Keratinocyte (primary cell): ENCODE measurements at regions not wholly inside any gene's neighbourhood (a gene's known extent, or its start where the extent isn't known, plus 50 kb on each side); places are given as distances from the start of the nearest gene placed in this dataset.

Experiments
- DNase-seq: peaks from one replicate; pipeline ENCODE4 v3.0.0-alpha.2; 2011; ENCODE audit warnings: low read depth, missing footprints, low spot score
- FAIRE-seq: peaks from 2 replicates; lab custom pipeline; 2011; peaks lifted over from hg19 to GRCh38; lab: Jason Lieb, UNC
- H2AFZ ChIP-seq: 2 replicates; pipeline ENCODE4 v1.6.0; 2012; ENCODE audit warnings: low read length, control low read depth, inconsistent platforms; ENCODE audit not compliant: control insufficient read depth
- H3K27ac ChIP-seq: 2 replicates; pipeline ENCODE4 v1.5.1; 2011; ENCODE audit warnings: low read length; ENCODE audit not compliant: control insufficient read depth, insufficient read depth
- H3K27me3 ChIP-seq: 3 replicates; pipeline ENCODE4 v1.6.0; 2011; ENCODE audit warnings: low read length; ENCODE audit not compliant: control insufficient read depth, insufficient read depth; ENCODE audit errors: extremely low read depth
- H3K36me3 ChIP-seq, 2 experiments: 2 replicates in 1 of 2; 3 replicates in 1 of 2; pipeline ENCODE4 v1.5.1; 2011; ENCODE audit warnings: low read length in 2 of 2, mild to moderate bottlenecking in 1 of 2; ENCODE audit not compliant: control insufficient read depth in 2 of 2, insufficient read depth in 2 of 2; ENCODE audit errors: extremely low read depth in 1 of 2
- H3K4me1 ChIP-seq: 3 replicates; pipeline ENCODE4 v1.5.1; 2011; ENCODE audit warnings: low read length; ENCODE audit not compliant: control insufficient read depth, insufficient read depth; ENCODE audit errors: extremely low read depth
- H3K4me2 ChIP-seq: 3 replicates; pipeline ENCODE4 v1.6.0; 2011; ENCODE audit warnings: low read depth, low read length; ENCODE audit not compliant: control insufficient read depth, insufficient read depth; ENCODE audit errors: extremely low read depth
- H3K4me3 ChIP-seq, 3 experiments: fragments of 200-600 bp in 1 of 3; sonication (generic) in 1 of 3; 2 replicates in 2 of 3; 3 replicates in 1 of 3; pipeline ENCODE4 v1.5.1; 2011 to 2016; ENCODE audit warnings: low read length in 3 of 3, mild to moderate bottlenecking in 3 of 3, control low read depth in 2 of 3, inconsistent platforms in 1 of 3, low read depth in 1 of 3, mixed read lengths in 1 of 3, mixed run types in 1 of 3, moderate library complexity in 1 of 3; ENCODE audit not compliant: control insufficient read depth in 2 of 3, insufficient read depth in 2 of 3; ENCODE audit errors: extremely low read depth in 1 of 3
- H3K79me2 ChIP-seq: 2 replicates; pipeline ENCODE4 v1.6.0; 2012; ENCODE audit warnings: low read length; ENCODE audit not compliant: control insufficient read depth, insufficient read depth
- H3K9ac ChIP-seq: 3 replicates; pipeline ENCODE4 v1.6.0; 2011; ENCODE audit warnings: low read length; ENCODE audit not compliant: control insufficient read depth, insufficient read depth; ENCODE audit errors: extremely low read depth
- H3K9me1 ChIP-seq: 3 replicates; pipeline ENCODE4 v1.6.0; 2011; ENCODE audit warnings: low read length; ENCODE audit not compliant: control insufficient read depth, insufficient read depth; ENCODE audit errors: extremely low read depth
- H3K9me3 ChIP-seq: 2 replicates; pipeline ENCODE4 v1.5.1; 2012; ENCODE audit warnings: low read depth, low read length; ENCODE audit not compliant: control insufficient read depth
- H4K20me1 ChIP-seq: 3 replicates; pipeline ENCODE4 v1.6.0; 2011; ENCODE audit warnings: low read length; ENCODE audit not compliant: control insufficient read depth, insufficient read depth; ENCODE audit errors: extremely low read depth
- CTCF ChIP-seq, 3 experiments: IDR thresholded peaks in 1 of 3; conservative IDR thresholded peaks in 1 of 3; optimal IDR thresholded peaks in 1 of 3; 2 replicates in 2 of 3; 3 replicates in 1 of 3; pipeline versions ENCODE3 to v1.5.1; 2011; ENCODE audit warnings: low read length in 3 of 3, mild to moderate bottlenecking in 3 of 3, moderate library complexity in 2 of 3, control low read depth in 1 of 3, inconsistent platforms in 1 of 3; ENCODE audit not compliant: insufficient read depth in 2 of 3; ENCODE audit errors: extremely low read depth in 1 of 3
- EZH2 ChIP-seq: IDR thresholded peaks from one replicate; pipeline ENCODE4 v1.6.1; 2012; ENCODE audit warnings: inconsistent platforms, mild to moderate bottlenecking, low read length, moderate library complexity
- dilution Hi-C: fragments of 300-500 bp; cut with MboI; formaldehyde crosslinking; loops from one replicate; pipeline ENCODE4 v1.7.0; 2020; ENCODE audit warnings: low sequenced_read_pairs; ENCODE audit not compliant: extremely low pct_ligation_motif_present

- no peak for TF ChIP-seq CTCF (optimal IDR thresholded peaks at IDR 0.05 in 1 of 3, IDR thresholded peaks at IDR 0.05 in 1 of 3, conservative IDR thresholded peaks at IDR 0.05 in 1 of 3; ENCODE audit: extremely low read depth in 1 of 3, insufficient read depth in 2 of 3, low read length in 3 of 3)
- no peak for TF ChIP-seq EZH2
- Histone ChIP-seq H3K4me3 (no peak overlapping the region), H3K9me1 (no peaks in the 10 kb centered on the region), H3K9me3 (no peaks in the 10 kb centered on the region), H3K9ac (no peak overlapping the region), H3K27me3 (peaks cover 10% of the 10 kb centered on the region), H3K4me1 (no peaks in the 10 kb centered on the region), H3K27ac (no peak overlapping the region), H3K36me3 (no peaks in the 10 kb centered on the region), H3K4me2 (no peak overlapping the region), H3K79me2 (no peaks in the 10 kb centered on the region), H2AFZ (no peak overlapping the region), H4K20me1 (no peaks in the 10 kb centered on the region)
- dilution Hi-C loops = no loop called here
- no peak for DNase-seq
- no peak for FAIRE-seq
These were observed 51.3 kb upstream of the BOD1 start for GRCh38 chr5:173667702-173668101.

GRCh38 chr5:173668245-173668800 is 51.9 kb upstream of the BOD1 start:
- TF ChIP-seq CTCF (optimal IDR thresholded peaks at IDR 0.05 in 1 of 3, IDR thresholded peaks at IDR 0.05 in 1 of 3, conservative IDR thresholded peaks at IDR 0.05 in 1 of 3; ENCODE audit: extremely low read depth in 1 of 3, insufficient read depth in 2 of 3, low read length in 3 of 3) (no peak), EZH2 (no peak)
- Histone ChIP-seq H2AFZ (no peak overlapping the region), H3K27me3 (peaks cover 10% of the 10 kb centered on the region), H3K27ac (no peak overlapping the region), H3K9ac (no peak overlapping the region), H3K4me1 (no peaks in the 10 kb centered on the region), H3K4me3 (no peak overlapping the region), H4K20me1 (no peaks in the 10 kb centered on the region), H3K9me1 (no peaks in the 10 kb centered on the region), H3K4me2 (no peak overlapping the region), H3K36me3 (no peaks in the 10 kb centered on the region), H3K79me2 (no peaks in the 10 kb centered on the region), H3K9me3 (no peaks in the 10 kb centered on the region)
- FAIRE-seq (no peak), DNase-seq (no peak)
- dilution Hi-C loops = no loop called here
